Brain pericyte (primary cell): ENCODE measurements at regions not wholly inside any gene's neighbourhood (a gene's known extent, or its start where the extent isn't known, plus 50 kb on each side); places are given as distances from the start of the nearest gene placed in this dataset.
"Not testable (repeated sequence)": the region's sequence is repeated elsewhere in the genome, so short reads cannot be mapped to it uniquely, and the experiment has no call there.

Source experiments
- DNase-seq: peaks from one replicate; pipeline ENCODE4 v3.0.0-alpha.2; 2012; ENCODE audit warnings: low read depth, low spot score

- DNase-seq: no peak
Measured at GRCh38 chr3:64390893-64391292, 165.6 kb upstream of the PRICKLE2 start.

DNA sequence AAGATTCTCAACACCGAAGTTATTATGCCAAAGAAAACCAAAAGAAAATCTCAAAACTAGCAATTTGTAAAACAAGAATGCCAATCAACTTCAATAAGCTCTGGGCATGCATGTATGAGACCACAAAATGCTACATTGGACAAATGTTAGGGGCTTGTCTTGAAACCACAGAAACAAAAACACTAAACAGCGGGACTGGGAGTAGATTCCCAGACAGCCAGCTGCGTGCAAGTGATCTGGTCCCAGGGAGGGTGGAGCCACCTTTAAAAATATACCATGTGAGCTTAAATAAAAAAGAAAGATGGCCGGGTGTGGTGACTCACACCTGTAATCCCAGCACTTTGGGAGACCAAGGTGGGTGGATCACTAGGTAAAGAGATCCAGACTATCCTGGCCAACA lies 163.6 kb upstream of the PRICKLE2 start:
- no peak for DNase-seq

DNA sequence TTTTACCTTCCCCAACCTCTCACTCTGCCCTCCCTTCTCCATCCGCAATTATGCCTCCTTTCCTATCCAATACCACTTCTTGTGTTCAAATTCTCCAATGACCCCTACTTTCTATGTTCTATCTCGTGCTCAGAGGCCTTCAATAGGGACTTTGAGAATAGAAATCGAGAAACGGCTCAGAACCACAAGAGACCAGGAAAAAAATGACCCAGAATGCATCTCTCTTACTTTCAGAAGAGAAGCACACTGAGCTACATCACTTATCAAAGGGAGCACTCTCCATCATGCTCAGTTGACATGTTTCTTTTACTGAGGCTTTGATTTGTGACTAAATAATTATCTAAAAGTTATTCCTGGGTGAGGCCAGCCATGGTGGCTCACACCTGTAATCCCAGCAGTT lies 162.4 kb upstream of the PRICKLE2 start:
- DNase-seq: no peak

DNA sequence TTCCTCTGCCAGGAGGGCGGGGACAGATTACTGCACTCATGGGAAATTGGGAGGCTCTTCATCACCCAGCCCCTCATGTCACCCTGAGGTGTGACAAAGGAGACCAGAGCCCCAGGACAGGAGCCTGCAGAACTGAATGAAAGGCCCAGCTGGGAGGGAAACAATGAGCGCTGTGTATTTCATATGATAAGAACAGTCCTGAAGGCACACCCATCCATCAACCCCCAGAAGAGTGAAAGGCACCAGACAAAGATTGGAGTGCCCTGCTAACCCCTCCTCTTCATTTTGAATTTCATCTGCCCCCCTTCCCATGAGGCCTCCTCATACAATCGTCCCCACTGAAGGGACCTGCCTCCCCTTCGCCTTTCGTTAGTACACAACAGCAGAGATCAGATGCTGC lies 160.0 kb upstream of the PRICKLE2 start:
- DNase-seq: no peak

GRCh38 chr3:64384561-64384960 lies 159.3 kb upstream of the PRICKLE2 start:
- no peak for DNase-seq

- DNase-seq: no peak
Measured at GRCh38 chr3:64382153-64382552, 156.9 kb upstream of the PRICKLE2 start.

- DNase-seq: no peak
Measured at GRCh38 chr3:64381367-64381766, 156.1 kb upstream of the PRICKLE2 start.

DNA sequence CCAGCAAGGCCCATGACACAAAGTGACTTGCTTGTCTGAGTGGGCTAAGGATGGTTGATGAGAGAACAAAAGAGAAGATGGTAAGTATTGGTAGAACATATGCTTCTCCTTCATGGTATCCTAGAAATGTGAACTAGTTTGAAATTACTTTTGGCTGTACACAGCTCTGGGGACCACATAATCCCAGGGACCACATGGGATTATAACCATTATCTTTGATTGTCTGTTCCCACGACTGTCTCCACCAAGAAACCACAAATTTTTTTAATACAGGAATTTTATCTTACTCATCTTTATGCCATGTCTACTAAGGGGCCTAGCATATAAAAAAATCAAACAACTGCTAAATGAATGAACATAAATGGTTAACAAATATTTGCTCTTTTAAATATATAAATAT lies 155.3 kb upstream of the PRICKLE2 start:
- DNase-seq: no peak

DNA sequence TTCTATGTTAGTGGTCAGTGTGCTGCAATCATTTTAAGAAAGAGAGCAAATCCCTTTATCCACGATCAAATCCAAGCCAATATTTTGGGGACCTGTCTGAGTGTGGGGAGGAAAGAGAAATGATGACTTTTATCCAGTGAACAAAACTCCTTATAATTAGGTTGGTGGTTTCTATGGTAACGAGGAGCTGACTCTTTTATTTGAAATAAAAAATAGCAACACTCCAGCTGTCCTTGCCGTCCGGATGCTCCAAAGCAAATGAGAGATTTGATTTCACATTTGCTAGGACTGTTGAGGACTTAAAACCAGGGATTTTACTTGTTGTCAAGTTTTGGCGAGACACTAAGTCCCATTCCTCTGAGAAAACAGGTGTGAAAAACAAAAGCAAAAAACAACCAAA lies 154.0 kb upstream of the PRICKLE2 start:
- DNase-seq: no peak

- DNase-seq: no peak
Measured at GRCh38 chr3:64377942-64378341, 152.7 kb upstream of the PRICKLE2 start.

GRCh38 chr3:64375737-64376136 lies 150.5 kb upstream of the PRICKLE2 start:
- DNase-seq: no peak

GRCh38 chr3:64369390-64369789 lies 144.1 kb upstream of the PRICKLE2 start:
- no peak for DNase-seq

DNA sequence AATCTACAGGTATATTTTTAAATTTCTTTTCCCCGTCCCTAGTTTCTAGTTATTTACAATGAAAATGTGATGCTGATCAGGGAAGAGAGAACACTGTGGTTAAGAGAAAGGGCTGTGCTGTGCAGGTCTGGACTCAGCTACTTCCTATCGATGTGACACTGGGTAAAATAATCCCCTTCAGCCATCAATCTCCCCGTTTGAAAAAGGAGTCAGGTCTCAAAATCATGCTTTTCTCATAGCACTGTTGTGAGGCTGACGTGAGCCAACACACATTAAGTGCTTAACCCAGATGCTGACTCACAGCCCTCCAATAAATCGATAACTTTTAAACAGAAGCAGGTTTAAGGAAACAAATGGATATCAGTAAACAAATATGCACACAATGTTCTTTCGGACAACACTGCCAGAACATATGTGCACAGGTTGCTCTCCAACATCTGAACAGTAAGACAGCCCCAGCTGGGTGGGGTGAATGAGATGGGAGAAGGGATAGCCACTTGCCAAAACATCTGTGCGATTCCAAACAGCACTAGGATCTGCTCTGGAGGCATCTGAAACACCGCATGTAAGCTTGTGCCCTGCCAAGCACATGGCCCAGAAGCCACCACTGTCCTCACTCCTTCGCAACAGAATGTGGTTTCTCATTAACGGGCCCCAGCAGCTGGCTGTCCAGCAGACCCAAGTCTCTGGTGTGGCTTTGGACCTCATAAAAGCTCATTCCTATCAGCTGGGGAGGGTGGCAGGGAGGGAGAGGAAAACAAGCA lies 143.2 kb upstream of the PRICKLE2 start:
- no peak for DNase-seq

DNA sequence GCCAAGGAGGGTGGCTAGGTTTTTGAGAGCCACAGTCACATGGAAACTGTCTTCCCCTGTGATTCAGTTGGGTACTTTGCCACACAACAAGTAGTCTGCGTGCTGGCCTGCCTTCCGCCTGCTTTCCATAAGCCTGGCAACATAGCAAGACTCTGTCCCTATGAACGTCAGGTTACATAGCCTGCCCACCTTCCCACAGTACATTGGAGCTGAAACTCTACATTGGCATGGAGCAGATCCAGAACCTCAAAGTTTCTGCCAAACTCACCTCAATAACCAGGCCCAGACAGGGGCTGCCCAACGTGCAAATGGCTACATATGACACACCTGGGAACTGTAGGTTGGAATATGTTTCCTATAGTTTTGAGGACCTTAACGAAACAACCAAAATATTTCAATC lies 140.6 kb upstream of the PRICKLE2 start:
- DNase-seq: no peak

- DNase-seq: no peak
Measured at GRCh38 chr3:64363842-64364241, 138.6 kb upstream of the PRICKLE2 start.

DNA sequence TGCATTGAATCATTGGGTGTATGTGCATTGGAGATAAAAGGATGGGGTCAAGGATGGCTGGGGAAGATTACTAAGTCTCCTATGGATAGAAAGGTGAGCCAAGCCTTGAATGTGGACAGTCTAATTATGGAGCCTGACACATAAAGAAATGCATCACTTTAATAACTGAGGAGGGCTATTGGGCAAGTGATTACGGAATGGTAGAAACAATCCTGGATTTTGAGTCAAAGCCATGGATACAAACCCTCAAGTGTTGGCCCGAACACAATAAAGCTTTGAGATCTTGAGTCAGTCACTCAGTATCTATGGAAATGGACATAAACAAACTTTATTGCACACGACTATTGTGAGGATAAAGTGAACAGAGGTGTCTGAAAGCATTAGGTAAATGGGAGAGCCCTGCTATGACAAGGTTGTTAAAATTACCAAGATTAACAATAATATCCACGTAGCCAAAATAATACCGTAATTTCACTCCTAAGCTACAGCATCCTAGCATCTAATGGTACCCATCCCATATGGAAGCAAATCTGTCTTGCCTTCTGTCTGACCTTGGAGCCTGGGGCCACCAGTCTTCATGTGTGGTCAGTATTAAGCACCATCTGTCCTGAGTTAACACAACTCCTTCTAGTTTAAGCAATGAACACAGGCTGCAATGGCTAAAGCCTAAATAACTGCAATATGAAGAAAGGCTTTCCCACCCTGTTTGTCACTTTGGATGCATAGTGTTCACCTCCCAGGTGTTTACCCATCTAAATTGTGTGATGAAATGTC lies 136.9 kb upstream of the PRICKLE2 start:
- DNase-seq: no peak

DNA sequence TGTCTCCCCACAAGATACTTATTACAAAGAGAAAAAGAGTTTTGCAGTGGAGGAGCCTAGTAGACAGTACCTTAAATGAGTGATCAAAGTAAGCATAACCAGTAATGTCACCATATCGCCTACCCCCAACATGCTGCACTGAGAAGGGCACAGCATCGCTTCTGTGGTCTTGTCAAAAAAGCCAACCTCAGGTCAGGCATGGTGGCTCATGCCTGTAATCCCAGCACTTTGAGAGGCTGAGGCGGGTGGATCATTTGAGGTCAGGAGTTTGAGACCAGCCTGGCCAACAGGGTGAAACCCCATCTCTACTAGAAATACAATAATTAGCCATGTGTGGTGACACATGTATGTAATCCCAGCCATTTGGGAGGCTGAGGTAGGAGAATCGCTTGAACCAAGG lies 135.8 kb upstream of the PRICKLE2 start:
- not testable (repeated sequence) for DNase-seq

- no peak for DNase-seq
Measured at GRCh38 chr3:64360280-64360679, 135.0 kb upstream of the PRICKLE2 start.

- no peak for DNase-seq
Measured at GRCh38 chr3:64359735-64360134, 134.5 kb upstream of the PRICKLE2 start.

GRCh38 chr3:64358853-64359252 lies 133.6 kb upstream of the PRICKLE2 start:
- DNase-seq: no peak

DNA sequence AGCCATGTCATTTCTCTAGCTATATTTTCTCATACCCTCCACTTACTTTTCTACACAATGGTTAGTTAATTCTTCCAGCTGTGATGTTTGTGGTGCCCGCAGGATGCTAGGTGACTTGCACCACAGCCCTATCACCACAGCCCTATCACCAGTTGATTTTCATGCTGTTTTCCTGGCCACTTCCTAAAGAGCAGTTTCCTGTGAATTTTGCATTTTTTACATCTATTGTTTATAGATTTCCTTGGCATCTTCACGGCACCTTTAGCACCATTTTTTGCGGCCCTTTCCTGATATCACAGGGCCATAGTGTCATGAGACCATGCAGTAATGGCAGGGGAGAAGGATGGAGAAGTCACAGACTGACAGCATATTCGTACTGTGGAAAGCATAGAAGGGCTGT lies 132.9 kb upstream of the PRICKLE2 start:
- no peak for DNase-seq

GRCh38 chr3:64357481-64357880 lies 132.2 kb upstream of the PRICKLE2 start:
- no peak for DNase-seq

DNA sequence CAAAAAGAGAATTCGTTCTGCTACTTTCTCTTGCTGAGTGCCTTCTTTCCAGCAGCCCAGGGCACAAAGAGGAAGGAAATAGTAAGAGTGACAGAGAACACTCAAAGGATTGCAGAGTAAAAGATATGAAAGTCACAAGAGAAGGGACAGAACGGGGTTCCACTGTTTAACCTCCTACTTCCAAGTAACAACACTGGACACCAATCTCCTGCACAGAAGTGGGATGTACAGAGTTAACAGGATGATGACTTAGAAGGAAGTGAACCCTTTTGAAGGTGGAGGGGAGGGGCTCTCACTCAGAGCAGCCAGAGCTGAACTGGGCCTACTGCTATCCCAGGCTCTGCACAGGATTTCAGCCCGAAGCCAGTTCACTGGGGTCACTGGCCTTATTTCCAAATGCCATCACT lies 130.1 kb upstream of the PRICKLE2 start:
- no peak for DNase-seq
